ENCODE measurements at regions not wholly inside any gene's neighbourhood (a gene's known extent, or its start where the extent isn't known, plus 50 kb on each side); places are given as distances from the start of the nearest gene placed in this dataset.

DNA sequence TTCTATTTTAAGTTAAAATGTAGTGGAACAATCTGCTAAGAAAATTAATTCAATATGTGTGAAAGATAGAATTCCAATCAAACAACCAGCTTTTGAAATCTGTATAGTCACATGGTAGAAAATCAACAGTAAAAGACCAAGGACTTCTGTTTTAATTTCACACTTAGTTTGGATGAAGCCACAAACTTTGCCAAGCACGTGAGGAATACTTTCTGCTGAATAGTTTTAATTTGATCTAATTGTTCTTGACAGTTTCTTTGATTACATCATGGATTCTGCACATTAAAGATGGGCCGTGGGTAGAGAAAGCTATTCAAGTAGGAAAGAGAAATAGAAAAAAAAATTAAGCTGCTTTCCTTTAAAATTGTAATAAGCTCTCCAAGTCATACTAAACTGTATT is 137.9 kb upstream of the FAM241A start:
- BruUV-seq (replicated peaks) = no TSS peak
- Histone ChIP-seq H3K9me3 (replicated peaks; ENCODE audit: control insufficient read depth, insufficient read depth, low read length) (no peaks in the 10 kb centered on the region), H3K4me2 (ENCODE audit: insufficient read depth, low read length) (no peak overlapping the region), H3K9ac (replicated peaks; ENCODE audit: extremely low read depth, insufficient read depth, low read length) (no peak overlapping the region), H3K36me3 (ENCODE audit: control insufficient read depth in 2 of 2, extremely low read depth in 1 of 2, insufficient read depth in 2 of 2, low read length in 2 of 2) (no peaks in the 10 kb centered on the region), H3K27me3 (ENCODE audit: control insufficient read depth in 2 of 2, insufficient read depth in 2 of 2, low read length in 2 of 2) (peaks cover 0 to 4% of the 10 kb centered on the region in 2 experiments), H3K27ac (ENCODE audit: insufficient read depth, low read depth, low read length) (no peak overlapping the region), H3K4me1 (ENCODE audit: control insufficient read depth, extremely low read depth, insufficient read depth, low read length) (no peaks in the 10 kb centered on the region), H2AFZ (ENCODE audit: low read depth, low read length) (no peak overlapping the region), H4K20me1 (replicated peaks; ENCODE audit: control insufficient read depth, extremely low read depth, insufficient read depth, low read length) (no peaks in the 10 kb centered on the region), H3K9me1 (replicated peaks; ENCODE audit: control insufficient read depth, extremely low read depth, insufficient read depth, low read length) (no peaks in the 10 kb centered on the region), H3K4me3 (replicated peaks in 1 of 3; ENCODE audit: insufficient read depth in 1 of 3, low read depth in 1 of 3, low read length in 3 of 3) (no peak overlapping the region), H3K79me2 (ENCODE audit: control insufficient read depth, insufficient read depth, low read length) (no peaks in the 10 kb centered on the region)
- DNase-seq (ENCODE audit: low read depth, low spot score) (no peak), FAIRE-seq (no peak)
- intact Hi-C loops (cut with micrococcal nuclease) (no loop called here), dilution Hi-C loops (cut with MboI; ENCODE audit: extremely low pct_ligation_motif_present, low sequenced_read_pairs) (no loop called here)
- TF ChIP-seq, protein P1, sequence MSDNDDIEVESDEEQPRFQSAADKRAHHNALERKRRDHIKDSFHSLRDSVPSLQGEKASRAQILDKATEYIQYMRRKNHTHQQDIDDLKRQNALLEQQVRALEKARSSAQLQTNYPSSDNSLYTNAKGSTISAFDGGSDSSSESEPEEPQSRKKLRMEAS (IDR thresholded peaks at IDR 0.05; ENCODE audit: insufficient read depth, insufficient read length) = no peak
- TF ChIP-seq POLR2A (IDR thresholded peaks at IDR 0.05; ENCODE audit: low read depth, low read length) (no peak), GATA2 (IDR thresholded peaks at IDR 0.05; ENCODE audit: insufficient read depth, insufficient read length, low read depth, low read length) (no peak), JUN (IDR thresholded peaks at IDR 0.05; ENCODE audit: borderline replicate concordance, insufficient read depth, insufficient read length, low read depth) (no peak), POLR2AphosphoS5 (IDR thresholded peaks at IDR 0.05; ENCODE audit: insufficient read depth, low read depth, low read length) (no peak), EZH2 (IDR thresholded peaks at IDR 0.05; ENCODE audit: borderline replicate concordance, low read depth, low read length, severe bottlenecking) (no peak), MYC (IDR thresholded peaks at IDR 0.05; ENCODE audit: low read depth, low read length) (no peak), FOS (IDR thresholded peaks at IDR 0.05; ENCODE audit: borderline replicate concordance, insufficient read depth, low read length) (no peak)
- TF ChIP-seq, protein P2, sequence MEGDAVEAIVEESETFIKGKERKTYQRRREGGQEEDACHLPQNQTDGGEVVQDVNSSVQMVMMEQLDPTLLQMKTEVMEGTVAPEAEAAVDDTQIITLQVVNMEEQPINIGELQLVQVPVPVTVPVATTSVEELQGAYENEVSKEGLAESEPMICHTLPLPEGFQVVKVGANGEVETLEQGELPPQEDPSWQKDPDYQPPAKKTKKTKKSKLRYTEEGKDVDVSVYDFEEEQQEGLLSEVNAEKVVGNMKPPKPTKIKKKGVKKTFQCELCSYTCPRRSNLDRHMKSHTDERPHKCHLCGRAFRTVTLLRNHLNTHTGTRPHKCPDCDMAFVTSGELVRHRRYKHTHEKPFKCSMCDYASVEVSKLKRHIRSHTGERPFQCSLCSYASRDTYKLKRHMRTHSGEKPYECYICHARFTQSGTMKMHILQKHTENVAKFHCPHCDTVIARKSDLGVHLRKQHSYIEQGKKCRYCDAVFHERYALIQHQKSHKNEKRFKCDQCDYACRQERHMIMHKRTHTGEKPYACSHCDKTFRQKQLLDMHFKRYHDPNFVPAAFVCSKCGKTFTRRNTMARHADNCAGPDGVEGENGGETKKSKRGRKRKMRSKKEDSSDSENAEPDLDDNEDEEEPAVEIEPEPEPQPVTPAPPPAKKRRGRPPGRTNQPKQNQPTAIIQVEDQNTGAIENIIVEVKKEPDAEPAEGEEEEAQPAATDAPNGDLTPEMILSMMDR (IDR thresholded peaks at IDR 0.05; ENCODE audit: extremely low read depth in 1 of 2, insufficient read depth in 1 of 2, low read depth in 1 of 2, low read length in 2 of 2) = no peak
- POLR2A ChIA-PET = interaction anchor here (0.6 kb wide), 1 partner anchor 376 kb away, joined by 3 read pairs; no protein-coding TSS in a partner anchor
- CTCF ChIA-PET = interaction anchor here (1.5 to 4.3 kb wide), 4 partner anchors 16 to 53 kb away, joined by 3 to 15 read pairs (median 4); no protein-coding TSS in a partner anchor

Data from endothelial cell of umbilical vein (primary cell).